ENCODE measurements at regions not wholly inside any gene's neighbourhood (a gene's known extent, or its start where the extent isn't known, plus 50 kb on each side); places are given as distances from the start of the nearest gene placed in this dataset.

DNA sequence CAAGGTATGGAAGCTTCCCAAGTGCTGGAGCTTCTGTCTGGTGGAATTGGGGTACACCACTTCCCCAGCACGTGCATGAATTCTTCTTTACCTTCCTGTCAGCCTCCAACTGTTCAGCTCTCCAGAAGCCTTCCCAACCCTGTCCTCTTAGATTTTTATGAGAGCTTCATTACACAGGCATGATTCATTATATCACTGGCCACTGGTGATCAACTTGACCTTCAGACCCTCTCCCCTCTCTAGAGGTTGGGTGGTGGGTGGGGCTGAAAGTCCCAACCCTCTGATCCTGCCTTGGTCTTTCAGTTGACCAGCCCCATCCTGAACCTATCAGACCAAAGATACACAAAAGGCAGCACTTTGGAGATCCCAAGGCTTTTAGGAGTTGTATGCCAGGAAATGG lies 795.7 kb upstream of the SOX9 start (continued):
- TF ChIP-seq, protein P1, sequence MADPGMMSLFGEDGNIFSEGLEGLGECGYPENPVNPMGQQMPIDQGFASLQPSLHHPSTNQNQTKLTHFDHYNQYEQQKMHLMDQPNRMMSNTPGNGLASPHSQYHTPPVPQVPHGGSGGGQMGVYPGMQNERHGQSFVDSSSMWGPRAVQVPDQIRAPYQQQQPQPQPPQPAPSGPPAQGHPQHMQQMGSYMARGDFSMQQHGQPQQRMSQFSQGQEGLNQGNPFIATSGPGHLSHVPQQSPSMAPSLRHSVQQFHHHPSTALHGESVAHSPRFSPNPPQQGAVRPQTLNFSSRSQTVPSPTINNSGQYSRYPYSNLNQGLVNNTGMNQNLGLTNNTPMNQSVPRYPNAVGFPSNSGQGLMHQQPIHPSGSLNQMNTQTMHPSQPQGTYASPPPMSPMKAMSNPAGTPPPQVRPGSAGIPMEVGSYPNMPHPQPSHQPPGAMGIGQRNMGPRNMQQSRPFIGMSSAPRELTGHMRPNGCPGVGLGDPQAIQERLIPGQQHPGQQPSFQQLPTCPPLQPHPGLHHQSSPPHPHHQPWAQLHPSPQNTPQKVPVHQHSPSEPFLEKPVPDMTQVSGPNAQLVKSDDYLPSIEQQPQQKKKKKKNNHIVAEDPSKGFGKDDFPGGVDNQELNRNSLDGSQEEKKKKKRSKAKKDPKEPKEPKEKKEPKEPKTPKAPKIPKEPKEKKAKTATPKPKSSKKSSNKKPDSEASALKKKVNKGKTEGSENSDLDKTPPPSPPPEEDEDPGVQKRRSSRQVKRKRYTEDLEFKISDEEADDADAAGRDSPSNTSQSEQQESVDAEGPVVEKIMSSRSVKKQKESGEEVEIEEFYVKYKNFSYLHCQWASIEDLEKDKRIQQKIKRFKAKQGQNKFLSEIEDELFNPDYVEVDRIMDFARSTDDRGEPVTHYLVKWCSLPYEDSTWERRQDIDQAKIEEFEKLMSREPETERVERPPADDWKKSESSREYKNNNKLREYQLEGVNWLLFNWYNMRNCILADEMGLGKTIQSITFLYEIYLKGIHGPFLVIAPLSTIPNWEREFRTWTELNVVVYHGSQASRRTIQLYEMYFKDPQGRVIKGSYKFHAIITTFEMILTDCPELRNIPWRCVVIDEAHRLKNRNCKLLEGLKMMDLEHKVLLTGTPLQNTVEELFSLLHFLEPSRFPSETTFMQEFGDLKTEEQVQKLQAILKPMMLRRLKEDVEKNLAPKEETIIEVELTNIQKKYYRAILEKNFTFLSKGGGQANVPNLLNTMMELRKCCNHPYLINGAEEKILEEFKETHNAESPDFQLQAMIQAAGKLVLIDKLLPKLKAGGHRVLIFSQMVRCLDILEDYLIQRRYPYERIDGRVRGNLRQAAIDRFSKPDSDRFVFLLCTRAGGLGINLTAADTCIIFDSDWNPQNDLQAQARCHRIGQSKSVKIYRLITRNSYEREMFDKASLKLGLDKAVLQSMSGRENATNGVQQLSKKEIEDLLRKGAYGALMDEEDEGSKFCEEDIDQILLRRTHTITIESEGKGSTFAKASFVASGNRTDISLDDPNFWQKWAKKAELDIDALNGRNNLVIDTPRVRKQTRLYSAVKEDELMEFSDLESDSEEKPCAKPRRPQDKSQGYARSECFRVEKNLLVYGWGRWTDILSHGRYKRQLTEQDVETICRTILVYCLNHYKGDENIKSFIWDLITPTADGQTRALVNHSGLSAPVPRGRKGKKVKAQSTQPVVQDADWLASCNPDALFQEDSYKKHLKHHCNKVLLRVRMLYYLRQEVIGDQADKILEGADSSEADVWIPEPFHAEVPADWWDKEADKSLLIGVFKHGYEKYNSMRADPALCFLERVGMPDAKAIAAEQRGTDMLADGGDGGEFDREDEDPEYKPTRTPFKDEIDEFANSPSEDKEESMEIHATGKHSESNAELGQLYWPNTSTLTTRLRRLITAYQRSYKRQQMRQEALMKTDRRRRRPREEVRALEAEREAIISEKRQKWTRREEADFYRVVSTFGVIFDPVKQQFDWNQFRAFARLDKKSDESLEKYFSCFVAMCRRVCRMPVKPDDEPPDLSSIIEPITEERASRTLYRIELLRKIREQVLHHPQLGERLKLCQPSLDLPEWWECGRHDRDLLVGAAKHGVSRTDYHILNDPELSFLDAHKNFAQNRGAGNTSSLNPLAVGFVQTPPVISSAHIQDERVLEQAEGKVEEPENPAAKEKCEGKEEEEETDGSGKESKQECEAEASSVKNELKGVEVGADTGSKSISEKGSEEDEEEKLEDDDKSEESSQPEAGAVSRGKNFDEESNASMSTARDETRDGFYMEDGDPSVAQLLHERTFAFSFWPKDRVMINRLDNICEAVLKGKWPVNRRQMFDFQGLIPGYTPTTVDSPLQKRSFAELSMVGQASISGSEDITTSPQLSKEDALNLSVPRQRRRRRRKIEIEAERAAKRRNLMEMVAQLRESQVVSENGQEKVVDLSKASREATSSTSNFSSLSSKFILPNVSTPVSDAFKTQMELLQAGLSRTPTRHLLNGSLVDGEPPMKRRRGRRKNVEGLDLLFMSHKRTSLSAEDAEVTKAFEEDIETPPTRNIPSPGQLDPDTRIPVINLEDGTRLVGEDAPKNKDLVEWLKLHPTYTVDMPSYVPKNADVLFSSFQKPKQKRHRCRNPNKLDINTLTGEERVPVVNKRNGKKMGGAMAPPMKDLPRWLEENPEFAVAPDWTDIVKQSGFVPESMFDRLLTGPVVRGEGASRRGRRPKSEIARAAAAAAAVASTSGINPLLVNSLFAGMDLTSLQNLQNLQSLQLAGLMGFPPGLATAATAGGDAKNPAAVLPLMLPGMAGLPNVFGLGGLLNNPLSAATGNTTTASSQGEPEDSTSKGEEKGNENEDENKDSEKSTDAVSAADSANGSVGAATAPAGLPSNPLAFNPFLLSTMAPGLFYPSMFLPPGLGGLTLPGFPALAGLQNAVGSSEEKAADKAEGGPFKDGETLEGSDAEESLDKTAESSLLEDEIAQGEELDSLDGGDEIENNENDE (IDR thresholded peaks at IDR 0.05; ENCODE audit: insufficient replicate concordance, low read length) = no peak
- TF ChIP-seq HDAC2 (IDR thresholded peaks at IDR 0.05; ENCODE audit: borderline replicate concordance in 1 of 2, low read depth in 2 of 2, low read length in 2 of 2) (no peak), EP300 (IDR thresholded peaks at IDR 0.05; ENCODE audit: borderline replicate concordance in 1 of 2, low read depth in 2 of 2, low read length in 2 of 2) (no peak), YY1 (IDR thresholded peaks at IDR 0.05; ENCODE audit: low read depth, low read length) (no peak), TAF1 (IDR thresholded peaks at IDR 0.05; ENCODE audit: low read depth, low read length) (no peak)
